ENCODE measurements at regions not wholly inside any gene's neighbourhood (a gene's known extent, or its start where the extent isn't known, plus 50 kb on each side); places are given as distances from the start of the nearest gene placed in this dataset.

- TF ChIP-seq CTCF (conservative IDR thresholded peaks at IDR 0.05; ENCODE audit: low read depth, low read length) = no peak
- no peak for TF ChIP-seq EZH2 (IDR thresholded peaks at IDR 0.05; ENCODE audit: borderline replicate concordance, low read depth, low read length, poor library complexity, severe bottlenecking)
Observed at GRCh38 chr16:35409503-35409902, 1950.1 kb downstream of the TP53TG3F start.
